IPS DF 6.9 (cell line): ENCODE measurements at regions not wholly inside any gene's neighbourhood (a gene's known extent, or its start where the extent isn't known, plus 50 kb on each side); places are given as distances from the start of the nearest gene placed in this dataset.
"Not testable (repeated sequence)": the region's sequence is repeated elsewhere in the genome, so short reads cannot be mapped to it uniquely, and the experiment has no call there.

Source experiments
- DNase-seq: peaks from one replicate; pipeline ENCODE4 v3.0.0-alpha.2; 2013; ENCODE audit warnings: low read depth, low spot score
- H3K27ac ChIP-seq: one replicate; pipeline ENCODE4 v1.5.1; 2013; ENCODE audit warnings: low read length, control low read depth
- H3K27me3 ChIP-seq: 2 replicates; pipeline ENCODE4 v1.6.1; 2013; ENCODE audit warnings: mild to moderate bottlenecking, low read length; ENCODE audit not compliant: control insufficient read depth, insufficient read depth
- H3K36me3 ChIP-seq: 2 replicates; pipeline ENCODE4 v1.6.1; 2013; ENCODE audit warnings: low read length; ENCODE audit not compliant: control insufficient read depth, insufficient read depth
- H3K4me1 ChIP-seq: 2 replicates; pipeline ENCODE4 v1.6.1; 2013; ENCODE audit warnings: low read length; ENCODE audit not compliant: control insufficient read depth, insufficient read depth
- H3K4me3 ChIP-seq: 2 replicates; pipeline ENCODE4 v1.5.1; 2013; ENCODE audit warnings: mild to moderate bottlenecking, low read length
- H3K9me3 ChIP-seq: 2 replicates; pipeline ENCODE4 v1.6.1; 2013; ENCODE audit warnings: low read length, inconsistent platforms; ENCODE audit not compliant: control insufficient read depth, insufficient read depth
- WGBS: extraction: QIAGEN DNeasy Blood & Tissue Kit; methylation state at CpG from one replicate; pipeline ENCODE4 v1.1.7; 2013; ENCODE audit warnings: mixed read lengths, missing lambda C conversion rate; ENCODE audit not compliant: insufficient read length, insufficient coverage; 5-methylcytosine and 5-hydroxymethylcytosine counted together

DNA sequence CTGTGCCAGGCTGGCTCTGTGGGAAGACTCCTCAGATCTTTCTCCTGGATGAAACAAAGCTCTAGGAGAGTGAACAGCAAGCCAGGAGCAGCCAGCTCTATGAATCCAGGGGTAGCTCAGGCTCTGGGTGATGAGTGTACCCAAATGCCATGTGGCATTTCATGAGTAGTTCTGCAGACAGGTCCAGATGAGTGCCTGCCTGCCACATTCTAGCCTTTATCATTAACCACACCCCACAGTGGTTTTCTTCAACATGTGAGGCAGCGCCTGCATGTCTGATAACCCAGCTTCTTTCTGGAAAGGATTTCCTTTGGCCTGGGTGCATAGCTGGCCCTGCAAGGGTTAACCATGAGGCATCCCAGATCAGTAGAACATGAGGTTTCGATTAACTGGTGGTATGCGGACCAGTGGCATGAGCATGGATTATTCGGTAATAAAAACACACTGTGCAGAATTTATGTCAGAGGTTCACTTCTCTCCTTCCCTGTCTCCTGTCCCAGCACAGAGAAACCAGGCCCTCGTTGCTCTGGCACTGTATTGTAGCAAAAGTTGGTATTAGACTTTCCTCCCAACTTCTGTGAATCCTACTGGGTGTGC lies 381.9 kb upstream of the ZNF462 start:
- no peak for DNase-seq
- WGBS, result no CpG with 5 or more reads among the region's 5 CpGs
- H3K27ac ChIP-seq, result no peak overlapping the region
- no peaks in the 10 kb centered on the region for H3K4me1 ChIP-seq
- no peaks in the 10 kb centered on the region for H3K9me3 ChIP-seq
- no peaks in the 10 kb centered on the region for H3K36me3 ChIP-seq
- no peak overlapping the region for H3K4me3 ChIP-seq
- no peaks in the 10 kb centered on the region for H3K27me3 ChIP-seq

GRCh38 chr9:106482733-106483132 lies 380.2 kb upstream of the ZNF462 start:
- no peak for DNase-seq
- Histone ChIP-seq H3K27me3 (no peaks in the 10 kb centered on the region), H3K27ac (no peak overlapping the region), H3K36me3 (no peaks in the 10 kb centered on the region), H3K9me3 (no peaks in the 10 kb centered on the region), H3K4me1 (no peaks in the 10 kb centered on the region), H3K4me3 (no peak overlapping the region)

GRCh38 chr9:106486685-106487084 lies 376.3 kb upstream of the ZNF462 start:
- Histone ChIP-seq H3K27me3 (no peaks in the 10 kb centered on the region), H3K4me1 (no peaks in the 10 kb centered on the region), H3K4me3 (no peak overlapping the region), H3K9me3 (no peaks in the 10 kb centered on the region), H3K27ac (no peak overlapping the region), H3K36me3 (no peaks in the 10 kb centered on the region)
- no CpG with 5 or more reads among the region's 5 CpGs for WGBS
- no peak for DNase-seq

GRCh38 chr9:106487266-106487665 lies 375.7 kb upstream of the ZNF462 start:
- DNase-seq, result no peak
- Histone ChIP-seq H3K4me3 (no peak overlapping the region), H3K36me3 (no peaks in the 10 kb centered on the region), H3K4me1 (no peaks in the 10 kb centered on the region), H3K9me3 (no peaks in the 10 kb centered on the region), H3K27ac (no peak overlapping the region), H3K27me3 (no peaks in the 10 kb centered on the region)
- no CpG with 5 or more reads among the region's 3 CpGs for WGBS

DNA sequence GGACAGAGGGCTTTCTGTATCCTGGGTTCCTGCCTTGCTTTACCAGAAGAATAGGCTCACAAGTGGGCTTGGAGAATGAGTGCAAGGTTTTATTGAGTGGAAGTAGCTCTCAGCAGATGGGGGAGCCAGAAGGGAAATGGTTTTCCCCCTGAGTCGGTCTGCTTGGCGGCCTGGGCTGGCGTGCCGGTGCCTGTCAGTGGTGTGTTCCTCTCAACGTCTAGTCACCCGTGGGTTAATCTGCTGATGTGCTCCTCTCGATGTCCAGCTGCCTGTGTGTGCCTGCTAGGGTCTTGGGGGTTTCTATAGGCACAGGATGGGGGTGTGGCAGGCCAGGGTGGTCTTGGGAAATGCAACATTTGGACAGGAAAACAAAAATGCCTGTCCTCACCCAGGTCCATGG lies 370.8 kb upstream of the ZNF462 start:
- WGBS, result no CpG with 5 or more reads among the region's 7 CpGs
- DNase-seq, H3K27ac ChIP-seq: not testable (repeated sequence)

GRCh38 chr9:106500171-106500570 lies 362.8 kb upstream of the ZNF462 start:
- H3K4me1 ChIP-seq, result no peaks in the 10 kb centered on the region
- H3K27ac ChIP-seq, result no peak overlapping the region
- no peaks in the 10 kb centered on the region for H3K36me3 ChIP-seq
- no peak for DNase-seq
- no CpG with 5 or more reads among the region's 6 CpGs for WGBS
- H3K27me3 ChIP-seq, result no peaks in the 10 kb centered on the region
- H3K4me3 ChIP-seq, result no peak overlapping the region
- no peaks in the 10 kb centered on the region for H3K9me3 ChIP-seq

More for the DNA sequence above, 370.8 kb upstream of the ZNF462 start:
- H3K9me3 ChIP-seq, H3K4me3 ChIP-seq, H3K4me1 ChIP-seq, H3K36me3 ChIP-seq, H3K27me3 ChIP-seq: not testable (repeated sequence)

- DNase-seq, H3K36me3 ChIP-seq, H3K4me3 ChIP-seq, H3K9me3 ChIP-seq, H3K27me3 ChIP-seq, H3K4me1 ChIP-seq, H3K27ac ChIP-seq: not testable (repeated sequence)
- WGBS, result no CpG with 5 or more reads among the region's 18 CpGs
Observed at GRCh38 chr9:106501210-106501609, 361.8 kb upstream of the ZNF462 start.

GRCh38 chr9:106502930-106503329 lies 360.0 kb upstream of the ZNF462 start:
- WGBS, result no CpG with 5 or more reads among the region's 3 CpGs
- no peak for DNase-seq

DNA sequence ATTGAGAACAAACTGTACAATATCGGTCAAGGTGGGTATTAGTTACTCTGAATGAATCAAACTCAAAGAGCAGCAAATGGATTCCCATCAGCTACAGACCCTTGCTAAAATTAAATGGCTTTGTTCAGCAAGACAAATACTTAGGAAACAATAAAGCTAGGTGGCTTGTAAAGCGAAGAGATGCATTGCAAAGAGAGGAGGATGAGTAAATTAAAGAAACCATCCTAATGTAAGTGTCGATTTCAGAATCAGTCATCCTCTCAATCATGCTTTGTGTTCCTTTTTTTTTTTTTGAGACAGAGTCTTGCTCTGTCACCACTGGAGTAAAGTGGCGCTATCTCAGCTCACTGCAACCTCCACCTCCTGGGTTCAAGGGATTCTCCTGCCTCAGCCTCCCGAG lies 359.2 kb upstream of the ZNF462 start:
- Histone ChIP-seq H3K27ac (no peak overlapping the region), H3K4me3 (no peak overlapping the region), H3K27me3 (no peaks in the 10 kb centered on the region), H3K4me1 (no peaks in the 10 kb centered on the region), H3K9me3 (no peaks in the 10 kb centered on the region), H3K36me3 (no peaks in the 10 kb centered on the region)
- DNase-seq, result no peak
- no CpG with 5 or more reads among the region's 5 CpGs for WGBS

More at GRCh38 chr9:106502930-106503329, 360.0 kb upstream of the ZNF462 start:
- Histone ChIP-seq H3K4me1 (no peaks in the 10 kb centered on the region), H3K36me3 (no peaks in the 10 kb centered on the region), H3K9me3 (no peaks in the 10 kb centered on the region), H3K27me3 (no peaks in the 10 kb centered on the region), H3K4me3 (no peak overlapping the region), H3K27ac (no peak overlapping the region)

DNA sequence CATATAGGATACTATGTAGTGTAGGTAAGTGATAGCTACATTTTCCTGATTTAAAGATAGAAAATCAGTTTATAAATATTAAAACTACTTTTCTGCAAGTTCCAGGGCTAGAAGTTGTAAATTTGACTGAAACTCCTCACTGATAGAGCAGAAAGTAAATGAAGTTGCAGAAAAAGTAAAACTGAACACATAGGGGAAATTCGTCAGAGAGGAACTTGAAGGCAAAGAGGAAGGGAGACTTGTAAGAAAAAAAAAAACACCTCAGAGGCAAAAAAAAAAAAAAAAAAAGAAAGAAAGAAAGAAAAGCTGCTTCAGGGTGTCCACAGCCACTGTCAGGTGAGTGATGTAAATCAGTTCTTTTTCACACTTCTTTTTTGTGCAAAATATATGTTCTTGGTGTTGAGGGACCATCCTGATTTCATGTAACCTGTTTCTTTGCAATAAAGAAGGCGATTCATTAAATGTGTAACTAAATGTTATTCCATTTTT lies 336.2 kb upstream of the ZNF462 start:
- Histone ChIP-seq H3K36me3 (no peaks in the 10 kb centered on the region), H3K4me1 (no peaks in the 10 kb centered on the region), H3K4me3 (no peak overlapping the region), H3K27ac (no peak overlapping the region), H3K9me3 (no peaks in the 10 kb centered on the region), H3K27me3 (no peaks in the 10 kb centered on the region)
- no peak for DNase-seq
- WGBS, result no CpG with 5 or more reads among the region's 2 CpGs

- DNase-seq, result no peak
Observed at GRCh38 chr9:106528158-106528557, 334.8 kb upstream of the ZNF462 start.

More at GRCh38 chr9:106528158-106528557, 334.8 kb upstream of the ZNF462 start:
- Histone ChIP-seq H3K4me1 (no peaks in the 10 kb centered on the region), H3K4me3 (no peak overlapping the region), H3K9me3 (no peaks in the 10 kb centered on the region), H3K27me3 (no peaks in the 10 kb centered on the region), H3K27ac (no peak overlapping the region), H3K36me3 (no peaks in the 10 kb centered on the region)
- WGBS, result no CpG with 5 or more reads among the region's 4 CpGs
